IMR-90 (cell line): ENCODE measurements at regions not wholly inside any gene's neighbourhood (a gene's known extent, or its start where the extent isn't known, plus 50 kb on each side); places are given as distances from the start of the nearest gene placed in this dataset.

Experiments
- ATAC-seq: fragments of 200-7000 bp; cut with Tn5 transposase; 2 replicates; pipeline ENCODE4 v1.9.1; 2020; ENCODE audit warnings: low read depth, mild to moderate bottlenecking, moderate library complexity
- BruUV-seq: library from RNA; stranded (reverse); fragments of 400-500 nt; replicated peaks from 2 replicates; lab custom pipeline; 2021; lab: Mats Ljungman, UMichigan
- CTCF ChIA-PET: fragments of 300-600 bp; formaldehyde crosslinking; extraction: SDS; loops from one replicate; lab custom pipeline; 2021; ENCODE audit warnings: antibody characterized with exemption; lab: Yijun Ruan, JAX
- POLR2A ChIA-PET: fragments of 300-600 bp; sonication (Branson Sonifier 250); formaldehyde crosslinking; loops from one replicate; lab custom pipeline; 2022; ENCODE audit warnings: antibody characterized with exemption; ENCODE audit not compliant: unreplicated experiment; lab: Charles Lee
- DNase-seq: peaks from one replicate; pipeline ENCODE4 v3.0.0; 2013
- H2AFZ ChIP-seq: replicated peaks from 2 replicates; pipeline ENCODE3; 2013; ENCODE audit warnings: low read length, mild to moderate bottlenecking; ENCODE audit not compliant: poor library complexity
- H2AK5ac ChIP-seq: 2 replicates; pipeline ENCODE4 v1.6.1; 2013; ENCODE audit warnings: low read depth, low read length, inconsistent platforms
- H2AK9ac ChIP-seq: replicated peaks from 2 replicates; pipeline ENCODE3; 2013; ENCODE audit warnings: mild to moderate bottlenecking, low read depth, low read length, moderate library complexity; ENCODE audit not compliant: poor library complexity
- H2BK120ac ChIP-seq: 2 replicates; pipeline ENCODE4 v1.6.1; 2013; ENCODE audit warnings: low read depth, low read length, inconsistent platforms
- H2BK15ac ChIP-seq: 3 replicates; pipeline ENCODE4 v1.6.1; 2013; ENCODE audit warnings: low read depth, low read length, inconsistent platforms
- H2BK20ac ChIP-seq: 2 replicates; pipeline ENCODE4 v1.6.1; 2013; ENCODE audit warnings: low read depth, mild to moderate bottlenecking, inconsistent platforms, low read length, moderate library complexity
- H2BK5ac ChIP-seq: 2 replicates; pipeline ENCODE4 v1.6.1; 2013; ENCODE audit warnings: mild to moderate bottlenecking, low read depth, low read length, inconsistent platforms; ENCODE audit not compliant: poor library complexity, severe bottlenecking
- H3K14ac ChIP-seq: replicated peaks from 2 replicates; pipeline ENCODE4 v1.6.1; 2013; ENCODE audit warnings: low read depth, low read length, inconsistent platforms
- H3K18ac ChIP-seq: 2 replicates; pipeline ENCODE4 v1.6.1; 2013; ENCODE audit warnings: low read depth, low read length, control low read depth
- H3K23ac ChIP-seq: 2 replicates; pipeline ENCODE4 v1.6.1; 2013; ENCODE audit warnings: low read depth, low read length, inconsistent platforms
- H3K27ac ChIP-seq: 2 replicates; pipeline ENCODE4 v1.5.1; 2013; ENCODE audit warnings: mild to moderate bottlenecking, control low read depth, low read length; ENCODE audit not compliant: insufficient read depth
- H3K27me3 ChIP-seq: 2 replicates; pipeline ENCODE4 v1.6.1; 2013; ENCODE audit warnings: low read length; ENCODE audit not compliant: control insufficient read depth, insufficient read depth
- H3K36me3 ChIP-seq: 2 replicates; pipeline ENCODE4 v1.6.1; 2013; ENCODE audit warnings: low read length, mixed read lengths; ENCODE audit not compliant: control insufficient read depth, insufficient read depth
- H3K4ac ChIP-seq: 2 replicates; pipeline ENCODE4 v1.6.1; 2013; ENCODE audit warnings: low read depth, low read length, inconsistent platforms
- H3K4me1 ChIP-seq: 2 replicates; pipeline ENCODE4 v1.6.1; 2013; ENCODE audit warnings: low read length, mixed read lengths; ENCODE audit not compliant: control insufficient read depth, insufficient read depth
- H3K4me2 ChIP-seq: 2 replicates; pipeline ENCODE4 v1.6.1; 2013; ENCODE audit warnings: low read depth, mild to moderate bottlenecking, control low read depth, low read length, moderate library complexity
- H3K4me3 ChIP-seq: 2 replicates; pipeline ENCODE4 v1.5.1; 2013; ENCODE audit warnings: low read depth, mild to moderate bottlenecking, control low read depth, low read length, moderate library complexity; ENCODE audit not compliant: insufficient read depth
- H3K56ac ChIP-seq: 2 replicates; pipeline ENCODE4 v1.6.1; 2013; ENCODE audit warnings: low read length, inconsistent platforms; ENCODE audit not compliant: insufficient read depth; ENCODE audit errors: extremely low read depth
- H3K79me1 ChIP-seq, 2 experiments: 2 replicates each; pipeline ENCODE4 v1.6.1; 2013; ENCODE audit warnings: low read length in 2 of 2, inconsistent platforms in 1 of 2, low read depth in 1 of 2
- H3K9ac ChIP-seq: 2 replicates; pipeline ENCODE4 v1.6.1; 2013; ENCODE audit warnings: low read depth, low read length, control low read depth
- H3K9me1 ChIP-seq: 2 replicates; pipeline ENCODE4 v1.6.1; 2013; ENCODE audit warnings: low read length, inconsistent platforms; ENCODE audit not compliant: insufficient read depth
- H3K9me3 ChIP-seq: 2 replicates; pipeline ENCODE4 v1.6.1; 2013; ENCODE audit warnings: low read length; ENCODE audit not compliant: control insufficient read depth, insufficient read depth
- H4K20me1 ChIP-seq: 2 replicates; pipeline ENCODE4 v1.6.1; 2013; ENCODE audit warnings: low read length, inconsistent platforms; ENCODE audit not compliant: insufficient read depth
- H4K5ac ChIP-seq: 2 replicates; pipeline ENCODE4 v1.6.1; 2013; ENCODE audit warnings: mild to moderate bottlenecking, low read depth, low read length, control low read depth
- H4K8ac ChIP-seq, 2 experiments: 2 replicates each; pipeline ENCODE4 v1.6.1; 2013; ENCODE audit warnings: low read depth in 2 of 2, low read length in 2 of 2, control low read depth in 1 of 2, inconsistent platforms in 1 of 2
- H4K91ac ChIP-seq: 2 replicates; pipeline ENCODE4 v1.6.1; 2013; ENCODE audit warnings: low read depth, low read length, inconsistent platforms; ENCODE audit not compliant: insufficient read depth
- FOS ChIP-seq: fragments of 150-350 bp; IDR thresholded peaks from 2 replicates; pipeline ENCODE4 v1.6.1; 2016; ENCODE audit warnings: low read depth, low read length
- WGBS, 2 experiments: methylation state at CpG; one replicate each; pipeline versions ENCODE4 v1.1.5 to v1.1.7; 2013; ENCODE audit warnings: missing lambda C conversion rate in 2 of 2; ENCODE audit not compliant: insufficient read length in 1 of 2; ENCODE audit errors: extremely low coverage in 2 of 2; 5-methylcytosine and 5-hydroxymethylcytosine counted together
- dilution Hi-C: fragments of 300-500 bp; cut with HindIII; formaldehyde crosslinking; loops from one replicate; pipeline ENCODE4 v1.14.3; 2018; ENCODE audit warnings: low sequenced_read_pairs; ENCODE audit not compliant: unreplicated experiment
- in situ Hi-C: fragments of 300-500 bp; cut with MboI; formaldehyde crosslinking; loops from 3 replicates; pipeline ENCODE4 v1.14.3; 2019; ENCODE audit warnings: low sequenced_read_pairs, inconsistent platforms, mixed read lengths
- intact Hi-C: fragments of 100-400 bp; cut with micrococcal nuclease; formaldehyde crosslinking; loops from 2 replicates; pipeline ENCODE4 v1.10.0; 2022

GRCh38 chr5:82332886-82333615 lies 54.9 kb upstream of the RPS23 start:
- H2BK5ac ChIP-seq, result peak overlapping the region; percentile 92
- dilution Hi-C loops, result no loop called here
- no CpG with 5 or more reads among the region's 2 CpGs for WGBS, 2 experiments

More at GRCh38 chr5:82332886-82333615, 54.9 kb upstream of the RPS23 start:
- H3K18ac ChIP-seq, result no peak overlapping the region
- H2BK15ac ChIP-seq, result no peak overlapping the region
- no peak overlapping the region for H2BK20ac ChIP-seq
- H2BK120ac ChIP-seq, result peak overlapping the region; percentile 71; the same call in 1 of the 2 replicates
- no peak overlapping the region for H3K4ac ChIP-seq
- no peak overlapping the region for H2AK9ac ChIP-seq
- no peak overlapping the region for H3K4me2 ChIP-seq
- peaks cover 7% of the 10 kb centered on the region for H3K9me1 ChIP-seq
- peaks cover 18% of the 10 kb centered on the region for H3K4me1 ChIP-seq
- TF ChIP-seq FOS, result no peak
- CTCF ChIA-PET, result no interaction called here
- intact Hi-C loops (no loop called here), in situ Hi-C loops (no loop called here)
- H3K27me3 ChIP-seq, result no peaks in the 10 kb centered on the region
- H4K20me1 ChIP-seq, result no peaks in the 10 kb centered on the region; the same call in 1 of the 2 replicates
- H3K79me1 ChIP-seq, result no peaks in the 10 kb centered on the region
- H3K9ac ChIP-seq, result no peak overlapping the region
- ATAC-seq, result no peak
- no peak overlapping the region for H3K23ac ChIP-seq
- H2AK5ac ChIP-seq, result no peak overlapping the region
- H3K56ac ChIP-seq, result no peak overlapping the region
- no peak overlapping the region for H2AFZ ChIP-seq
- H4K91ac ChIP-seq, result no peak overlapping the region
- H3K36me3 ChIP-seq, result no peaks in the 10 kb centered on the region
- peak; percentile 50 for DNase-seq
- no peak overlapping the region for H3K27ac ChIP-seq
- no peak overlapping the region for H4K8ac ChIP-seq
- POLR2A ChIA-PET, result no interaction called here
- no peak overlapping the region for H3K4me3 ChIP-seq
- H3K9me3 ChIP-seq, result no peaks in the 10 kb centered on the region
- no peak overlapping the region for H3K14ac ChIP-seq
- H4K5ac ChIP-seq, result no peak overlapping the region
- no TSS peak for BruUV-seq
